ENCODE measurements at regions not wholly inside any gene's neighbourhood (a gene's known extent, or its start where the extent isn't known, plus 50 kb on each side); places are given as distances from the start of the nearest gene placed in this dataset.

DNA sequence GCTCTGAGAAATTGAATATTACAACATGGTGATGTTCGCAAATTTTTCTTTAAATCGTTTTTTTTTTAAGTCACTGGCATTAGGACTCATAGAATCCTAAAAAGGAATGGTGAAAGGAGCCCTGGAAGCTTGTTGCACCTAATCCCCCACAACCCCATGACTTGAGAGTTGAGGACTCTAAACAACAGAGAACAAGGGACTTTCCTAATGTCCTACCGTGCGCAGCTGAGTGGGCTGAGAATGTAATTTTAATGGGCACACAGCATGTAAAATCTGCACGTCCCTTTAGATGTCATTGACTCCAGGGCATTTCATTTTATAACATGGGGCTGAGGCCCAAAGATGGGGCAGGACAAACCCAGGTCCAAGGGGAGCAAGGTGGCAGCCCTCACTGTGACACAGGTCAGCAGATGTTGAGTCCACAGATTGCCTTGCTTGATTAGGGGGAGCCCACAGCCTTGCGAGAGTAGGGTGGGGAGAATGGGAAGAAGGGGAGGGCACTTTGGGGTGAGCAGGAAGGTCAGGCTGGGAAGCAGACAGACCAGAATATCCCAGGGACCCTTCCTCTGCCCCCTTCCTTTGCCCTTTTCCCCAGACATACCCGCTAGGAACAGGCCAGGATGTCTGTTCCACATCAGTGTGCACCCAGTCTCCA, 208.4 kb upstream of the ZMIZ1 start:
- DNase-seq (ENCODE audit: low spot score) = no peak

- DNase-seq (ENCODE audit: low spot score) = no peak
Observed at GRCh38 chr10:78861529-78862327, 207.0 kb upstream of the ZMIZ1 start.

DNA sequence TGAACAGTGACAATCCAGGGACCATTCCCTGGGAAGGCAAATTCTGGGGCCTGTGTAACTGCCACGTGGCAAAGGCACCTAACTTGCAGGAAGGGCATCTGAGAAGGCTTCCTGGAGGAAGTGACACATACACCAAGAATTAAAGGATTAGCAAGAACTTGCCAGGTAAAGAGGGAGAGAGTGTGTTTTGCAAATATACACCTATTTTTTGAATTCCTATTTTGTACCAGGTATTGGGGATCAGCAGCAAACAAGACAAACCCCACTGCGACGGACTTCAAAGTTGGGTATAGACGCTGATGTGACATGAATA, 206.5 kb upstream of the ZMIZ1 start:
- DNase-seq (ENCODE audit: low spot score) = no peak

GRCh38 chr10:78863140-78863905, 205.4 kb upstream of the ZMIZ1 start:
- DNase-seq (ENCODE audit: low spot score) = no peak

- no peak for DNase-seq (ENCODE audit: low spot score)
Observed at GRCh38 chr10:78863906-78864239, 204.9 kb upstream of the ZMIZ1 start.

DNA sequence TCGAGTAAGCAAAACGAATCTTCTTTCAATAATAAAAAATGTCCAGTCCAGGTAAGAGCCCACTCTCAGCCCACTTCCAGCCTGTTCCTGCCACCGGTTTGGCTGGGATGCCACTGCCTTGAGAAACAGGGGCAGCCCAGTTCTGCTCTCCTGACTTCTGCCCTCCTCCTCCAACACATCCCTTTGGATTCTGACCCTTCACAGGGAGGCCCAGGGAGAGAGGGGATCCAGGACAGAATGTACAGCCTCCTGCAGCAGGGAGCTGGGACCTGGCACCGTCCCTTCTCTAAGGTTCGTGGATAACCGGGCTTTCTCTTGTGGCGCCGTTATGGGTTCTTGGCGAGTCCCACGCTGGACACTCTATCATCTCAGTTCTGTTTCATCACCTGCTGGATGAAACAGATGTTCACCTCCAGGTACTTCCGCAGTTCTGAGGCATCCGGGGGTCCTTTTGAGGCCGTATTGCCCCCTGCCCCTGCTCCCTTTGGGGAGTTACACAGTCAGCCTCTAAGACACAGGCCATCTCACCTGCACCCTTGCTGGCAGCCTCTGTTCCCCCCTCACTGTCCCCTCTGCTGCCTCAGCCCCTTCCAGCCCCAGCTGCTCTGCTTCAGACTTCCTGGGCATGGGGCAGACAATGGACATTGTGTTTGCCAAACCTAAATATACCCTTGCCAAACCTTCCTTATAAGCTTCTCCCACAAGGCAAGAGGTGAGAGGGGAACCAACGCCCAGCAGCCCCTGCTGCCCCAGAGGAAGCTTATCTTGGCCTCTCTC, 203.8 kb upstream of the ZMIZ1 start:
- peak; percentile 60 for DNase-seq (ENCODE audit: low spot score)

GRCh38 chr10:78865538-78865875, 203.3 kb upstream of the ZMIZ1 start:
- DNase-seq (ENCODE audit: low spot score) = peak; percentile 87

DNA sequence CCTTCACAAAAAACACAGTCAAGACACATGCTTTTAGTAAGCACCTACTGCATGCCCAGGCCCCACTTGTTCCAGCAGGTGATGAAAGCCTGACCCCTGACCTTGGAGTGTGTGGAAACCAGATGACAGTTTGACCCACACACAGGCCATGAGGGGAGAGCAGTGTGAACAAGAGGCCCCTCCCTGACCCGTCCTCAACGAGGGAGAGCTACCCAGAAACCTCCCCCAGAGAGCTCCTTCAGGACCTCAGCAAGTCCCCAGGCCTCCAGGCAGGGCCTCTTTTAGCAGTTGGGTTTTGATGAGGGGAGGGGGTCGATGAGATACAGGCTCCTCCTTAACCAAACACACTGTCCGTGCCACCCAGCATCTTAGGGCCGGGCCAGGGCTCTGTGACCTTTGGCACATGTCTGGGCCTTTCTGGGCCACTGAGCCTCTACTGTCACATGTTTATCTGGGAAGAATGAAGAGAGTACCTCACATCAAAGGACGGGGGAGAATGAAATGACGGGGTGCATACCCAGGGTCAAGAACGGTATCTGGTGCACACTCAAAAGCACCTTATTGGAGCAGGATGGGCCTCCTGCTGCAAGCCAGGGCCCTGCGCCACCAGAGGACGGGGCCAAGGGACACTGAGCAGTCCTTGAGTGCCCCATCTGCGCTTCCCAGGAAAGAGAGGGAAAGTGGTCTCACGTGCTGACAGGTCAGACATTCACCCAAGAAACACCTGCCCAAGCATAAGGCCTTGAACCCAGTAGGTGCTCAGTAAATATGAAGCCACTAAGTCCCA, 202.6 kb upstream of the ZMIZ1 start:
- DNase-seq (ENCODE audit: low spot score) = no peak

DNA sequence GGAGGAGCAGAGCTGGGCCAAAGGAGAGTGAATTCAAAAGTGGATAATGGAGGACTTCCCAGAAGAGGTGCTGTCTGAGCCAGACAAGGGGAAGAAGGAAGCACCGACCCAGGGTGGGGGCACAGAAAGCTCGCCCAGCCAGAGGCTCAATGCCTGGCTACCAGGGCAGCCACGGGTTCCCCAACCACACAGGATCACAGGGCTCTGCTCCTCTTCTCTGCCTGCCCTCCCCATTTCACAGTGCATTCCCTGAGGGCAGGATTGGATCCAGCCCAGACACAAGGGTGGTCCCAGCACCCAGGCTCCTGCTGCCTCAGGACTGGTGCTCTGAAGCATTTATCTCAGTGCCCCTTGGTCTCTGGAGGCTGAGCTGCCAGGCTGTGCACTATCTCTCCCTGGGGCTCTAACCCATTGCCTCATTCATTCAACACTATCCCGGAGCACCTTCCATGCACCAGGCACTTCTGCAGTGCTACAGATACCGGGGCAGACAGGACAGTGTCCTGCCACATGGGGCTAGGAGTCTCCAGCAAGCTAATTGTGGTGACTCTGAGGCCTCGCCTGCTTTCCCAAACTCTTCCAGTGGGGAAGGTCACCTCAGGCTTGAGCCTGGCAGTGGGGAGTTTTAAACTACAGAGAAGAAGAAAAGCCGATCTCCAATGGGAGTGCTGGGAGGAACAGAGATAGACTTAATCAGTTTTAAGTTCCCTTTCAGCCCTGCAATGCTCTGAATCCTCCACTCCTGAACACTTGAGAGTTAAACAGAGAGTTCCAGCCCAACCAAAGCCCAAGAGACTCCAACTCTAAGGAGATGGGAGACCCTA, 201.8 kb upstream of the ZMIZ1 start:
- peak; percentile 65 for DNase-seq (ENCODE audit: low spot score)

DNA sequence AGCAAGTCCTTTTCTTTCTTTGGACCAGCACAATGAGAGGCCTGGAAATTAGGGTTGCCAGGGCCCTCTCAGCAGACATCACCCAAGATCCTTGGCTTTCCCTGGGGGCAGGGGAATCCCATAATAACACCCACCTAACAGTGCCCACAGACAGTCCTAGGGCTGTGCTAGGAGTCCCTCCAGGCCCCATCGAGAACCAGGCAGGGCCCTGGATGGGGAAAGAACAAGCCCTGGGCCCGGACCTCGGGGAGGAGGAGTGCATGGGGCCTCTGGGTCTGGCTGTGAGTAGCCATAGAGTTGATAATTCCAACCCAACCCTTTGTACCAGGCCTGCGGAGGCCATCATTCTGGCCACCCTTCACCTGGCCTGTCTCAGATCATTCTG, 201.2 kb upstream of the ZMIZ1 start:
- DNase-seq (ENCODE audit: low spot score) = peak; percentile 41

DNA sequence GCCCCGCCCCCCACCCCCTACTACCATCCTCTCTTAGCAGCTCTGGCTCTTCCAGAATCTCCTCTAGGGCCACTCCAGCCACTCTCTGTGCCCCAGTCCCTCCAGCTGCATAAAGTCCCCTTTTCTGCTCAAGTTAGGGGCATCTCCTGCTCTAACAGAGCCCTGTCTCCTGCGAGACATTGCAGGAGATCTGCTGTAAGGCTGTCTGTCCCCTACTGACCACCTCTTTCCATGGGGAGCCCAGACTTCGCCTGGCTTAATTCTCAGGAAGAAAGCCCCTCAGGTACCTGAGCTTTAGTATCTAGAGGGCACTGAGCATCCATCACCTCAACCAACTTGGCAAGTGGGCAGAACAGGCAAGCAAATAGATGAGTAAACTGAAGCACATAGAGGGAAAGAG, 200.7 kb upstream of the ZMIZ1 start:
- DNase-seq (ENCODE audit: low spot score) = no peak

DNA sequence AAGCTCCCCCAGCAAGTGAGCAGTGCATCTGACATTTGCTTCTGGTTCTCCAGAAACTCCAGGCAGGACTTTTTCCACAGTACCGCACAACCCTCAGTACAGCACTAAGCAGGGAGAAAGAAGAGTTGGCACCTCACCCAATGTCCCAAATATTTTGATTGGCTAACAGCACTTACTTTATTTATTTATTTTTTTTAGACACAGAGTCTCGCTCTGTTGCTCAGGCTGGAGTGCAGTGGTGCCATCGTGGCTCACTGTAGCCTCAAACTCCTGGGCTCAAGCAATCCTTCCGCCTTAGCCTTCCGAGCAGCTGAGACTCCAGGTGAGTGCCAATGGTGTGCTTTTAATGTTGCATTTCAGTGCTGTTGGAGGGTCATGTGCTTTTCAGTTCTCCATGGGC, 200.3 kb upstream of the ZMIZ1 start:
- no peak for DNase-seq (ENCODE audit: low spot score)

DNA sequence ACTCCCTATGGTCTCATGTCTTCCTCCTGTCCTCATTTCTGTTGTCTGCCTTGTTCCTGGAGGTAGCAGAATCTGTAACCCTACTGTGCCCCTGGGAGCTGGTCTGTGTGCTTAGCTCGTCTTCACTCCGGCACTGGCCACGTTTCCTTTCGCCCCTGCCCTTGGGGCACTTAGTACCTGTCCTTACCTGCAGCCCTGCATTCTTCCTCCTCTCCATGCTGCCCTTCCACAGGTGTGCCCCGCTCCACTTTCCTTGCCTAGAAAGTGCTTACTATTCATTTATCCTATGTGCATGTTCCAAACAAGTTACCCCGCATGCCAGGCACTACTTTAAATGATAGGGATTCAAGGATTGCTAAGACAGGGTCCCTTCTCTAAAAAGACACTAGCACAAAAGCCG, 199.9 kb upstream of the ZMIZ1 start:
- DNase-seq (ENCODE audit: low spot score) = peak; percentile 53

DNA sequence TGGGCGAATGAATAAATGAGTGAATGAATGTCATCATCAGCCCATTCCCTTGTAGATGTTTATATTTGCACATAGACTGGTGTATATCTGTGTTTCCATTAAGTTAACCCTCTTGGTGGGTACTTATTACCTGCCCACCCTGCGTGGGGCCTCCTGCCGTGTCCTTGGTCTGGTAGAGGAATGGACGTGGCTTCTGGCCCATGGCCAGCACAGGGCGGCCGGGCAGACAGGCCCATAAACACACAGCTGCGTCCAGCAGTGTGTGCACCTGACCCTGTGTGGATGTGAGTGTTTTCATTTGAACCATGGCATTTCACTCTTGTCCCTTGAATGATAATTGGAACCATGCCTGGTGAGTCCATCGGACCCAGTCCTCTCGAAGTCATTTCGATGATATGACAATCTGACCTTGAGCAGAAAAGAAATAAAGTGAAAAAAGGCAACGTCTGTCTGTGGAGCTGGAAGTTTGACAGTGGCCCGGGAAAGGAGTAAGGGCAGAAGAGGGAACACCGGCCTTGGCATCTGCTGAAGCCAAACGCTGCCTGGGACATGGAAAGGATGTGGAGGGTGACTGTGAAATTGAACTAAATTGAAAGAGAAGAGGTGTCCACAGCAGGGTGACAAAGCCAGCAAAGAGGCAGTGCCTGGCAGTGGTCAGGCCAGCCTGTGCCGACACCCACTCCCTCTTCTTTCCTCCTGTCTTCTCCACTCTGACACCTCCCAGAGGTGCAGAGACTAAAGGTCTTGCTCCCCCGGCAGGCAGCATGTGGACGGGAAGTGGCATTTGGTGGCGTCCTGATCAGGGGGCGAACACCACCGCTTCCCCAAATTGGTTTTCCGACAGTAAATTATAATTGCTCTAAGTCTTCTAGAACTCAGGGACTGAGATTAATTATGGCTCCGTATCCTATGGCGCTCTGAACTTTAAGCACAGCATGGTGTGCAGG, 199.0 kb upstream of the ZMIZ1 start:
- DNase-seq (ENCODE audit: low spot score) = peak; percentile 68

DNA sequence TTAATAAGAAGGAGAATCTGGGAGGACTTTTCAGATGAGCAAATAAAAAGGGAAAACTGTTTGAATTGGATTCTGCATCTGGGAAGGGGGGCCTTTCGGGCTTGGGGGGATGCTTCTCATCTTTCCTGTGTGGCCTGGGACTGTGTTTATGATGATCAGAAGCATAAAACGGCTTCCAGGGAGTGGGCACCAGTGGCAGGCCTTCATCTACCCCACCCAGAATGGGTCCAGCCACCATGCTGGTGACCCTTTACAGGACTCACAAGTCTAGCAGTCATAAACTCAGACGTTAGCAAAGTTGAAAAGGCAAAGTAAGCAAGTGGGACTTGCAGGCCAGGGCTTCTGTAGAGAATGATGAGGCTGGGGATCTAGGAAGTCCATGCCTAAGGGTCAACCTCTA, 198.3 kb upstream of the ZMIZ1 start:
- peak; percentile 45 for DNase-seq (ENCODE audit: low spot score)

- no peak for DNase-seq (ENCODE audit: low spot score)
Observed at GRCh38 chr10:78871796-78872195, 197.0 kb upstream of the ZMIZ1 start.

DNA sequence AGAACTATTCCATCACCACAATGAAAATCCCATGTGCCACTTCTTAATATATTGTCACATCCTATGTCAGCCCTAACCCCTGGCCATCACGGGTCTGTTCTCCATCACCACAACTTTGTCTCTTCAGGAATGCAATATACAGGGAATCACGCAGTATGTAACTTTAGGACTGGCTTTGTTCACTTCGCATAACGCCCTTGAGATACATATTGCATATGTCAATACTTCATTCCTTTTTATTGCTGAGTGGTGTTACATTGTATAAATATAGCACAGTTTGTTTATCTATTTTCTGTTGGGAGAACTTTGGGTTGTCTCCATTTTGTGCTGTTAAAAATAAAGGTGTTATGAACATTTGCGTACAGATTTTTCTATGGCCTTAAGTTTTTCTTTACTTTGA, 195.4 kb upstream of the ZMIZ1 start:
- DNase-seq (ENCODE audit: low spot score) = no peak

DNA sequence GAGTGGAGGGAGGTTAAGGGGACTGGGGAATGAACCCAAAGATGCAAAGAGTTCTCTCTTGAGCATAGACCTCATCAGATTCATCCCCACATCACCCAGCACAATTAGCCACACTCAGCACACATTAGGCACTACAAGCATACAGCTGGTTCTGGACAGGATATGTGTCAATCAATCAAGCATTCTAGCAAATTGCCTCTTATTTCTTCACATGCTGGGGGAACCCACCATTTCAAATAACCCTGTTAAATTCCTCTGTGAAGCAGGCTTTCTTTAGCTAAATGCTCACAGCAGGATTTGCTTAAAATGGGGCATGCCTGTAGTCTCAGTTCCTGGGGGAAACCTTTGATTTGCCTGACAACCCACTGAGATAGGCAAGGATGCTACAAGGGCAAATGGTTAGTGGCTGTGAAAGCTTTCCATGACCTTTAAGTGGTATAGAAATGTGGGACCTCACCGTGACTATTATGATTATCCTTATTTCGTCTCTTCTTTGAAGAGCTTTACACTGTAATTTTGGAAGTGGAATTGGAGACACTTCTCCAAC, 193.4 kb upstream of the ZMIZ1 start:
- DNase-seq (ENCODE audit: low spot score) = no peak

DNA sequence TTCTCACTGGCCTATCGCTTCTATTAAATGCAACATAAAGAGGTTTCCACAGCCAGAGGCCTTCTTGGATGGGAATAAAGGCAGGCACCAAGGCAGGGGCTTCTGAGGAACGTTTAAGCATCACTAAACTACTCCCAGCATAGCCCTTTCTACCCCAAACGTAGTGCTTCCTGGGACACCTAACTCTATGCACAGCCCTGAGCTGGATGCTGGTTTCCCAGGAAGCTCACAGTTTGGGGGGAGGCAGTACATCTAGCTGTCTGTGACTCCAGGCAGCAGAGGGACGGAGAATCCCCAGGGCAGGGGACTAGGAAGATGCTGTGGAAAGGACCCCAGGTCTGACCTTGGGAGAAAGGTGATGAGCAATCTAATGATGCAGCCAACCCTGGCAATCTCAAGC, 192.8 kb upstream of the ZMIZ1 start:
- peak; percentile 62 for DNase-seq (ENCODE audit: low spot score)
